Neural cell (in vitro differentiated cells): ENCODE measurements at regions not wholly inside any gene's neighbourhood (a gene's known extent, or its start where the extent isn't known, plus 50 kb on each side); places are given as distances from the start of the nearest gene placed in this dataset.
"Not testable (repeated sequence)": the region's sequence is repeated elsewhere in the genome, so short reads cannot be mapped to it uniquely, and the experiment has no call there.

Experiments used
- H2AFZ ChIP-seq: fragments of 200-600, 300-800 bp; sonication (generic), shearing (Covaris generic); 2 replicates; pipeline ENCODE4 v1.6.0; 2014; ENCODE audit warnings: low read depth, mild to moderate bottlenecking, antibody characterized with exemption, low read length, moderate library complexity
- H3F3A ChIP-seq: fragments of 200-600 bp; shearing (Covaris generic); 2 replicates; pipeline ENCODE4 v1.6.1; 2016; ENCODE audit warnings: mild to moderate bottlenecking, moderate library complexity, mixed read lengths, antibody characterized with exemption, low read length; ENCODE audit not compliant: insufficient read depth, poor library complexity, severe bottlenecking
- H3K27ac ChIP-seq: fragments of 200-600, 300-800 bp; sonication (generic), shearing (Covaris generic); 2 replicates; pipeline ENCODE4 v1.5.1; 2014; ENCODE audit warnings: mild to moderate bottlenecking, low read length, moderate library complexity
- H3K27me3 ChIP-seq: fragments of 300-800, 200-600 bp; sonication (generic), shearing (Covaris generic); 2 replicates; pipeline ENCODE4 v1.6.0; 2014; ENCODE audit warnings: mild to moderate bottlenecking, low read depth, low read length, moderate library complexity; ENCODE audit not compliant: insufficient read depth
- H3K36me3 ChIP-seq: fragments of 300-800, 200-600 bp; sonication (generic), shearing (Covaris generic); 2 replicates; pipeline ENCODE4 v1.5.1; 2014; ENCODE audit warnings: mild to moderate bottlenecking, antibody characterized with exemption, low read length, moderate library complexity; ENCODE audit not compliant: insufficient read depth
- H3K4me2 ChIP-seq: fragments of 300-800, 200-600 bp; sonication (generic), shearing (Covaris generic); 2 replicates; pipeline ENCODE4 v1.6.0; 2014; ENCODE audit warnings: mild to moderate bottlenecking, low read length
- H3K4me3 ChIP-seq: fragments of 300-800, 200-600 bp; sonication (generic), shearing (Covaris generic); 2 replicates; pipeline ENCODE4 v1.5.1; 2014; ENCODE audit warnings: mild to moderate bottlenecking, low read length, moderate library complexity
- H3K79me2 ChIP-seq: fragments of 200-600 bp; shearing (Covaris generic); replicated peaks from 2 replicates; pipeline ENCODE4 v1.6.0; 2014; ENCODE audit warnings: mild to moderate bottlenecking, low read length, moderate library complexity; ENCODE audit not compliant: insufficient read depth
- H3K9ac ChIP-seq: fragments of 300-800, 200-600 bp; sonication (generic), shearing (Covaris generic); 2 replicates; pipeline ENCODE4 v1.6.1; 2016; ENCODE audit warnings: mild to moderate bottlenecking, low read length, mixed read lengths
- H3K9me2 ChIP-seq: fragments of 200-600 bp; shearing (Covaris generic); 2 replicates; pipeline ENCODE4 v1.6.1; 2016; ENCODE audit warnings: mild to moderate bottlenecking, low read length, mixed read lengths; ENCODE audit not compliant: insufficient read depth
- H3K9me3 ChIP-seq: fragments of 200-600, 300-800 bp; sonication (generic), shearing (Covaris generic); 2 replicates; pipeline ENCODE4 v1.6.1; 2016; ENCODE audit warnings: mild to moderate bottlenecking, mixed run types, low read length, moderate library complexity, mixed read lengths
- H4K20me1 ChIP-seq: fragments of 200-600 bp; shearing (Covaris generic); 2 replicates; pipeline ENCODE4 v1.6.1; 2016; ENCODE audit warnings: mild to moderate bottlenecking, mixed run types; ENCODE audit not compliant: insufficient read depth
- EP300 ChIP-seq: fragments of 450-650 bp; conservative IDR thresholded peaks from 2 replicates; pipeline ENCODE4 v1.6.1; 2014; ENCODE audit warnings: antibody characterized with exemption, mild to moderate bottlenecking, moderate library complexity; ENCODE audit not compliant: poor library complexity, severe bottlenecking
- EZH2 ChIP-seq: fragments of 200-600, 300-800 bp; shearing (Covaris generic), sonication (generic); IDR thresholded peaks from 2 replicates; pipeline ENCODE4 v1.6.1; 2014; ENCODE audit warnings: antibody characterized with exemption, low read length, borderline replicate concordance, mild to moderate bottlenecking; ENCODE audit not compliant: insufficient read depth, poor library complexity, severe bottlenecking
- MXI1 ChIP-seq: fragments of 450-650 bp; conservative IDR thresholded peaks from 2 replicates; pipeline ENCODE4 v1.6.1; 2014; ENCODE audit warnings: antibody characterized with exemption, mild to moderate bottlenecking; ENCODE audit not compliant: poor library complexity, severe bottlenecking
- POLR2AphosphoS5 ChIP-seq: IDR thresholded peaks from 2 replicates; pipeline ENCODE4 v1.6.1; 2012
- RAD21 ChIP-seq: fragments of 450-650 bp; conservative IDR thresholded peaks from 2 replicates; pipeline ENCODE4 v1.6.1; 2014; ENCODE audit warnings: antibody characterized with exemption, mild to moderate bottlenecking, moderate library complexity
- REST ChIP-seq: IDR thresholded peaks from 2 replicates; pipeline ENCODE4 v1.6.1; 2012; ENCODE audit warnings: borderline replicate concordance
- SMC3 ChIP-seq: fragments of 450-650 bp; conservative IDR thresholded peaks from 2 replicates; pipeline ENCODE4 v1.6.1; 2014; ENCODE audit warnings: antibody characterized with exemption, mild to moderate bottlenecking, moderate library complexity; ENCODE audit not compliant: poor library complexity
- TAF1 ChIP-seq: IDR thresholded peaks from 2 replicates; pipeline ENCODE4 v1.6.1; 2012; ENCODE audit warnings: low read depth
- TF ChIP-seq, protein P1 (sequence below): fragments of 450-650 bp; IDR thresholded peaks from 2 replicates; pipeline ENCODE4 v1.5.1; 2014; ENCODE audit warnings: antibody characterized with exemption, mild to moderate bottlenecking, moderate library complexity; ENCODE audit not compliant: poor library complexity, severe bottlenecking

DNA sequence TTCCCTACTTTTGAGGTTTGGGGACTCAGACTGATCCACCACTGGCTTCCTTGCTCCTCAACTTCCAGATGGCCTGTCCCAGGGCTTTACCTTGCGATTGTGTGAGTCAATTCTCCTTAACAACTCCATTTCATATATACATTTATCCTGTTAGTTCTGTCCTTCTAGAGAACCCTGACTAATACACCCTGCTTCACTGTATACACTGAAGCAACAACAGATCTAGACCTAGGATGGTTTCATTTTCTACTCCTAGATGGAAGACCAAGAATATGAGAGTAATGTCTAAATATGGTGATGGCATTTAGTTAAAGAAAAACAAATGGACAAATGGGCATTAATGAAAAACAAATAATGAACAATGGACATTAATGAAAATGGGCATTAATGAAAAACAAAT, 225.6 kb downstream of the LMBRD1 start:
- Histone ChIP-seq H4K20me1 (no peaks in the 10 kb centered on the region), H3K36me3 (no peaks in the 10 kb centered on the region), H3K4me2 (no peak overlapping the region), H3K27ac (no peak overlapping the region), H3K9me3 (no peaks in the 10 kb centered on the region), H3K9ac (no peak overlapping the region), H3F3A (no peaks in the 10 kb centered on the region), H2AFZ (no peak overlapping the region), H3K9me2 (no peaks in the 10 kb centered on the region), H3K4me3 (no peak overlapping the region), H3K79me2 (no peaks in the 10 kb centered on the region), H3K27me3 (no peaks in the 10 kb centered on the region)
- TF ChIP-seq MXI1 (no peak), POLR2AphosphoS5 (no peak), EZH2 (no peak), TAF1 (no peak), SMC3 (no peak), EP300 (no peak), RAD21 (no peak), REST (no peak)
- TF ChIP-seq, protein P1, sequence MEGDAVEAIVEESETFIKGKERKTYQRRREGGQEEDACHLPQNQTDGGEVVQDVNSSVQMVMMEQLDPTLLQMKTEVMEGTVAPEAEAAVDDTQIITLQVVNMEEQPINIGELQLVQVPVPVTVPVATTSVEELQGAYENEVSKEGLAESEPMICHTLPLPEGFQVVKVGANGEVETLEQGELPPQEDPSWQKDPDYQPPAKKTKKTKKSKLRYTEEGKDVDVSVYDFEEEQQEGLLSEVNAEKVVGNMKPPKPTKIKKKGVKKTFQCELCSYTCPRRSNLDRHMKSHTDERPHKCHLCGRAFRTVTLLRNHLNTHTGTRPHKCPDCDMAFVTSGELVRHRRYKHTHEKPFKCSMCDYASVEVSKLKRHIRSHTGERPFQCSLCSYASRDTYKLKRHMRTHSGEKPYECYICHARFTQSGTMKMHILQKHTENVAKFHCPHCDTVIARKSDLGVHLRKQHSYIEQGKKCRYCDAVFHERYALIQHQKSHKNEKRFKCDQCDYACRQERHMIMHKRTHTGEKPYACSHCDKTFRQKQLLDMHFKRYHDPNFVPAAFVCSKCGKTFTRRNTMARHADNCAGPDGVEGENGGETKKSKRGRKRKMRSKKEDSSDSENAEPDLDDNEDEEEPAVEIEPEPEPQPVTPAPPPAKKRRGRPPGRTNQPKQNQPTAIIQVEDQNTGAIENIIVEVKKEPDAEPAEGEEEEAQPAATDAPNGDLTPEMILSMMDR = no peak

GRCh38 chr6:69570106-69570505, 226.7 kb downstream of the LMBRD1 start:
- Histone ChIP-seq H3K9me2 (no peaks in the 10 kb centered on the region), H2AFZ (no peak overlapping the region), H3K79me2 (no peaks in the 10 kb centered on the region), H3K4me2 (no peak overlapping the region), H3K4me3 (no peak overlapping the region), H3K27ac (no peak overlapping the region), H3K27me3 (no peaks in the 10 kb centered on the region), H3K9me3 (no peaks in the 10 kb centered on the region), H4K20me1 (no peaks in the 10 kb centered on the region), H3K9ac (no peak overlapping the region), H3F3A (no peaks in the 10 kb centered on the region), H3K36me3 (no peaks in the 10 kb centered on the region)
- TF ChIP-seq SMC3 (no peak), POLR2AphosphoS5 (no peak), MXI1 (no peak), REST (no peak), EZH2 (no peak)

GRCh38 chr6:69560597-69560996, 236.2 kb downstream of the LMBRD1 start:
- H3K36me3 ChIP-seq, H2AFZ ChIP-seq, H3F3A ChIP-seq, H3K27me3 ChIP-seq, H4K20me1 ChIP-seq, H3K27ac ChIP-seq, H3K79me2 ChIP-seq, H3K9me3 ChIP-seq, H3K4me2 ChIP-seq, H3K9ac ChIP-seq, H3K9me2 ChIP-seq, H3K4me3 ChIP-seq: not testable (repeated sequence)
